GM23338 (cell line): ENCODE measurements at regions not wholly inside any gene's neighbourhood (a gene's known extent, or its start where the extent isn't known, plus 50 kb on each side); places are given as distances from the start of the nearest gene placed in this dataset.

Source experiments
- ATAC-seq: fragments of 200-7000 bp; cut with Tn5 transposase; 3 replicates; pipeline ENCODE4 v1.9.1; 2020
- DNase-seq: peaks from one replicate; pipeline ENCODE4 v3.0.0-alpha.2; 2015; ENCODE audit warnings: low spot score
- H2AFZ ChIP-seq: fragments of 200-600 bp; sonication (generic); 2 replicates; pipeline ENCODE4 v1.8.0; 2016; ENCODE audit warnings: antibody characterized with exemption, mild to moderate bottlenecking, moderate library complexity
- H3F3A ChIP-seq: fragments of 200-600 bp; sonication (generic); replicated peaks from 2 replicates; pipeline ENCODE4 v1.8.0; 2017; ENCODE audit warnings: antibody characterized with exemption, mixed run types, low read depth
- H3K27ac ChIP-seq: fragments of 200-600 bp; sonication (generic); 2 replicates; pipeline ENCODE4 v1.6.1; 2016; ENCODE audit warnings: low read depth
- H3K27me3 ChIP-seq: fragments of 200-600 bp; sonication (generic); 2 replicates; pipeline ENCODE4 v1.8.0; 2016; ENCODE audit warnings: mild to moderate bottlenecking, mixed run types, moderate library complexity; ENCODE audit not compliant: insufficient read depth
- H3K36me3 ChIP-seq: fragments of 200-600 bp; sonication (generic); 2 replicates; pipeline ENCODE4 v1.8.0; 2016; ENCODE audit warnings: mild to moderate bottlenecking; ENCODE audit not compliant: insufficient read depth
- H3K4me1 ChIP-seq: fragments of 200-600 bp; sonication (generic); 2 replicates; pipeline ENCODE4 v1.8.0; 2016; ENCODE audit warnings: mild to moderate bottlenecking, moderate library complexity; ENCODE audit not compliant: insufficient read depth
- H3K4me2 ChIP-seq: fragments of 200-600 bp; sonication (generic); 2 replicates; pipeline ENCODE4 v1.7.1; 2017; ENCODE audit warnings: mixed run types
- H3K4me3 ChIP-seq: fragments of 200-600 bp; sonication (generic); 2 replicates; pipeline ENCODE4 v1.6.1; 2016; ENCODE audit warnings: mixed run types
- H3K79me2 ChIP-seq: fragments of 200-600 bp; sonication (generic); replicated peaks from 2 replicates; pipeline ENCODE4 v1.8.0; 2017; ENCODE audit warnings: mild to moderate bottlenecking; ENCODE audit not compliant: insufficient read depth
- H3K9me2 ChIP-seq: fragments of 200-600 bp; sonication (generic); 2 replicates; pipeline ENCODE4 v1.8.0; 2017; ENCODE audit not compliant: insufficient read depth
- H4K20me1 ChIP-seq: fragments of 200-600 bp; sonication (generic); replicated peaks from 2 replicates; pipeline ENCODE4 v1.8.0; 2017; ENCODE audit warnings: mild to moderate bottlenecking; ENCODE audit not compliant: insufficient read depth
- H3K27ac Mint-ChIP-seq: 2 replicates; pipeline ENCODE4 v1.8.0; 2020; ENCODE audit warnings: inconsistent platforms, mild to moderate bottlenecking, moderate library complexity, mixed read lengths
- H3K27me3 Mint-ChIP-seq: 3 replicates; pipeline ENCODE4 v1.8.0; 2022; ENCODE audit warnings: low read depth, mild to moderate bottlenecking, moderate library complexity, mixed read lengths, inconsistent platforms; ENCODE audit not compliant: insufficient read depth, poor library complexity
- H3K36me3 Mint-ChIP-seq: 3 replicates; pipeline ENCODE4 v1.8.0; 2021; ENCODE audit warnings: low read depth, mild to moderate bottlenecking, inconsistent platforms, moderate library complexity, mixed read lengths
- H3K4me1 Mint-ChIP-seq: 3 replicates; pipeline ENCODE4 v1.8.0; 2020; ENCODE audit warnings: mild to moderate bottlenecking, inconsistent platforms, mixed read lengths
- H3K4me3 Mint-ChIP-seq: 3 replicates; pipeline ENCODE4 v1.8.0; 2021; ENCODE audit warnings: moderate library complexity, mild to moderate bottlenecking, inconsistent platforms, mixed read lengths
- H3K9me3 Mint-ChIP-seq: 3 replicates; pipeline ENCODE4 v1.8.0; 2020; ENCODE audit warnings: moderate library complexity, mild to moderate bottlenecking, inconsistent platforms, mixed read lengths
- CREB1 ChIP-seq: fragments of 250-450 bp; sonication (Bioruptor Pico); IDR thresholded peaks from 2 replicates; pipeline ENCODE4 v1.5.0; 2020; ENCODE audit warnings: low read depth, mild to moderate bottlenecking, moderate library complexity
- JUNB ChIP-seq: IDR thresholded peaks from one replicate; pipeline ENCODE4 v1.6.1; 2016; ENCODE audit warnings: antibody characterized with exemption; ENCODE audit not compliant: unreplicated experiment
- NANOG ChIP-seq: IDR thresholded peaks from 2 replicates; pipeline ENCODE4 v1.6.1; 2016; ENCODE audit warnings: antibody characterized with exemption, borderline replicate concordance
- POLR2AphosphoS5 ChIP-seq: IDR thresholded peaks from 2 replicates; pipeline ENCODE4 v1.6.1; 2016; ENCODE audit warnings: antibody characterized with exemption, low read depth
- TF ChIP-seq, protein P1 (sequence below): fragments of 250-450 bp; sonication (Bioruptor Pico); IDR thresholded peaks from 2 replicates; pipeline ENCODE4 v1.5.0; 2020; ENCODE audit warnings: mild to moderate bottlenecking, moderate library complexity
- TF ChIP-seq, protein P2 (sequence below): IDR thresholded peaks from 2 replicates; pipeline ENCODE4 v1.6.1; 2016; ENCODE audit warnings: antibody characterized with exemption
- TF ChIP-seq, protein P3 (sequence below), 2 experiments: fragments of 200-600 bp in 1 of 2; sonication (generic) in 1 of 2; conservative IDR thresholded peaks; 2 replicates each; pipeline versions ENCODE4 v1.5.1 to v1.6.1; 2016 to 2017; ENCODE audit warnings: antibody characterized with exemption in 2 of 2, low read depth in 2 of 2, mild to moderate bottlenecking in 2 of 2, moderate library complexity in 1 of 2

- TF ChIP-seq, protein P1, sequence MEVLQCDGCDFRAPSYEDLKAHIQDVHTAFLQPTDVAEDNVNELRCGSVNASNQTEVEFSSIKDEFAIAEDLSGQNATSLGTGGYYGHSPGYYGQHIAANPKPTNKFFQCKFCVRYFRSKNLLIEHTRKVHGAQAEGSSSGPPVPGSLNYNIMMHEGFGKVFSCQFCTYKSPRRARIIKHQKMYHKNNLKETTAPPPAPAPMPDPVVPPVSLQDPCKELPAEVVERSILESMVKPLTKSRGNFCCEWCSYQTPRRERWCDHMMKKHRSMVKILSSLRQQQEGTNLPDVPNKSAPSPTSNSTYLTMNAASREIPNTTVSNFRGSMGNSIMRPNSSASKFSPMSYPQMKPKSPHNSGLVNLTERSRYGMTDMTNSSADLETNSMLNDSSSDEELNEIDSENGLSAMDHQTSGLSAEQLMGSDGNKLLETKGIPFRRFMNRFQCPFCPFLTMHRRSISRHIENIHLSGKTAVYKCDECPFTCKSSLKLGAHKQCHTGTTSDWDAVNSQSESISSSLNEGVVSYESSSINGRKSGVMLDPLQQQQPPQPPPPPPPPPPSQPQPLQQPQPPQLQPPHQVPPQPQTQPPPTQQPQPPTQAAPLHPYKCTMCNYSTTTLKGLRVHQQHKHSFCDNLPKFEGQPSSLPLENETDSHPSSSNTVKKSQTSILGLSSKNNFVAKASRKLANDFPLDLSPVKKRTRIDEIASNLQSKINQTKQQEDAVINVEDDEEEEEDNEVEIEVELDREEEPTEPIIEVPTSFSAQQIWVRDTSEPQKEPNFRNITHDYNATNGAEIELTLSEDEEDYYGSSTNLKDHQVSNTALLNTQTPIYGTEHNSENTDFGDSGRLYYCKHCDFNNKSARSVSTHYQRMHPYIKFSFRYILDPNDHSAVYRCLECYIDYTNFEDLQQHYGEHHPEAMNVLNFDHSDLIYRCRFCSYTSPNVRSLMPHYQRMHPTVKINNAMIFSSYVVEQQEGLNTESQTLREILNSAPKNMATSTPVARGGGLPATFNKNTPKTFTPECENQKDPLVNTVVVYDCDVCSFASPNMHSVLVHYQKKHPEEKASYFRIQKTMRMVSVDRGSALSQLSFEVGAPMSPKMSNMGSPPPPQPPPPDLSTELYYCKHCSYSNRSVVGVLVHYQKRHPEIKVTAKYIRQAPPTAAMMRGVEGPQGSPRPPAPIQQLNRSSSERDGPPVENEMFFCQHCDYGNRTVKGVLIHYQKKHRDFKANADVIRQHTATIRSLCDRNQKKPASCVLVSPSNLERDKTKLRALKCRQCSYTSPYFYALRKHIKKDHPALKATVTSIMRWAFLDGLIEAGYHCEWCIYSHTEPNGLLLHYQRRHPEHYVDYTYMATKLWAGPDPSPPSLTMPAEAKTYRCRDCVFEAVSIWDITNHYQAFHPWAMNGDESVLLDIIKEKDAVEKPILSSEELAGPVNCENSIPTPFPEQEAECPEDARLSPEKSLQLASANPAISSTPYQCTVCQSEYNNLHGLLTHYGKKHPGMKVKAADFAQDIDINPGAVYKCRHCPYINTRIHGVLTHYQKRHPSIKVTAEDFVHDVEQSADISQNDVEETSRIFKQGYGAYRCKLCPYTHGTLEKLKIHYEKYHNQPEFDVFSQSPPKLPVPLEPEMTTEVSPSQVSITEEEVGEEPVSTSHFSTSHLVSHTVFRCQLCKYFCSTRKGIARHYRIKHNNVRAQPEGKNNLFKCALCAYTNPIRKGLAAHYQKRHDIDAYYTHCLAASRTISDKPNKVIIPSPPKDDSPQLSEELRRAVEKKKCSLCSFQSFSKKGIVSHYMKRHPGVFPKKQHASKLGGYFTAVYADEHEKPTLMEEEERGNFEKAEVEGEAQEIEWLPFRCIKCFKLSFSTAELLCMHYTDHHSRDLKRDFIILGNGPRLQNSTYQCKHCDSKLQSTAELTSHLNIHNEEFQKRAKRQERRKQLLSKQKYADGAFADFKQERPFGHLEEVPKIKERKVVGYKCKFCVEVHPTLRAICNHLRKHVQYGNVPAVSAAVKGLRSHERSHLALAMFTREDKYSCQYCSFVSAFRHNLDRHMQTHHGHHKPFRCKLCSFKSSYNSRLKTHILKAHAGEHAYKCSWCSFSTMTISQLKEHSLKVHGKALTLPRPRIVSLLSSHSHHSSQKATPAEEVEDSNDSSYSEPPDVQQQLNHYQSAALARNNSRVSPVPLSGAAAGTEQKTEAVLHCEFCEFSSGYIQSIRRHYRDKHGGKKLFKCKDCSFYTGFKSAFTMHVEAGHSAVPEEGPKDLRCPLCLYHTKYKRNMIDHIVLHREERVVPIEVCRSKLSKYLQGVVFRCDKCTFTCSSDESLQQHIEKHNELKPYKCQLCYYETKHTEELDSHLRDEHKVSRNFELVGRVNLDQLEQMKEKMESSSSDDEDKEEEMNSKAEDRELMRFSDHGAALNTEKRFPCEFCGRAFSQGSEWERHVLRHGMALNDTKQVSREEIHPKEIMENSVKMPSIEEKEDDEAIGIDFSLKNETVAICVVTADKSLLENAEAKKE (CRISPR knock-in tag): no peak
- TF ChIP-seq NANOG: no peak
Measured at GRCh38 chr12:76631741-76632140, 72.2 kb upstream of the OSBPL8 start (continued).

DNA sequence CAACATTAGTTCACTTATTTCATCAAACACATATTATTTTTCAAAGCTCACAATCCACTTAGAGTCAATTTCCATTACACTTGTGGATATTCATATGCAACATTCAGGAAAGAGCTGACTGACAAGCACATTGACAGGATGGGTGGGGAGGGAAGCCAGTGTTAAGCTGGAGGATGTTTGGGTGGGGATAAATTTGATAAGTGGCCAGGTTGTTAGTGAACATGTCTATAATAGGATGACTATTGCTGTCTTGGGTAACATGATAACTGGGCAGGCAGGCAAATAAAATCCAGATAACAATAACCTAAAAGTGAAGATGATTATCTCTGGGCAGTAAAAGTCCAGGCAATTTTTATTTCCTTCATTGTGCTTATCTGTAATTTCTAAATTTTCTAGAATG lies 73.8 kb upstream of the OSBPL8 start:
- Histone ChIP-seq H3K4me2 (peak overlapping the region; percentile 13; the same call in 1 of the 2 replicates), H3K79me2 (no peaks in the 10 kb centered on the region), H3K4me3 (no peak overlapping the region), H3K36me3 (no peaks in the 10 kb centered on the region; the same call in 1 of the 2 replicates), H4K20me1 (no peaks in the 10 kb centered on the region), H3K27ac (no peak overlapping the region), H3K9me2 (no peaks in the 10 kb centered on the region), H2AFZ (no peak overlapping the region), H3K27me3 (no peaks in the 10 kb centered on the region), H3K4me1 (peaks cover 31% of the 10 kb centered on the region), H3F3A (peaks cover 4% of the 10 kb centered on the region; the same call in 1 of the 2 replicates)
- peaks cover 32% of the 10 kb centered on the region for H3K4me1 Mint-ChIP-seq
- no peak overlapping the region for H3K4me3 Mint-ChIP-seq
- H3K27me3 Mint-ChIP-seq: peaks cover 12% of the 10 kb centered on the region
- DNase-seq: no peak
- no peaks in the 10 kb centered on the region for H3K9me3 Mint-ChIP-seq
- no peak overlapping the region for H3K27ac Mint-ChIP-seq
- no peak for ATAC-seq
- H3K36me3 Mint-ChIP-seq: no peaks in the 10 kb centered on the region
- TF ChIP-seq NANOG (no peak), JUNB (no peak), CREB1 (CRISPR knock-in tag) (no peak), POLR2AphosphoS5 (no peak)
- TF ChIP-seq, protein P2, sequence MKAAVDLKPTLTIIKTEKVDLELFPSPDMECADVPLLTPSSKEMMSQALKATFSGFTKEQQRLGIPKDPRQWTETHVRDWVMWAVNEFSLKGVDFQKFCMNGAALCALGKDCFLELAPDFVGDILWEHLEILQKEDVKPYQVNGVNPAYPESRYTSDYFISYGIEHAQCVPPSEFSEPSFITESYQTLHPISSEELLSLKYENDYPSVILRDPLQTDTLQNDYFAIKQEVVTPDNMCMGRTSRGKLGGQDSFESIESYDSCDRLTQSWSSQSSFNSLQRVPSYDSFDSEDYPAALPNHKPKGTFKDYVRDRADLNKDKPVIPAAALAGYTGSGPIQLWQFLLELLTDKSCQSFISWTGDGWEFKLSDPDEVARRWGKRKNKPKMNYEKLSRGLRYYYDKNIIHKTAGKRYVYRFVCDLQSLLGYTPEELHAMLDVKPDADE: no peak
- TF ChIP-seq, protein P3, sequence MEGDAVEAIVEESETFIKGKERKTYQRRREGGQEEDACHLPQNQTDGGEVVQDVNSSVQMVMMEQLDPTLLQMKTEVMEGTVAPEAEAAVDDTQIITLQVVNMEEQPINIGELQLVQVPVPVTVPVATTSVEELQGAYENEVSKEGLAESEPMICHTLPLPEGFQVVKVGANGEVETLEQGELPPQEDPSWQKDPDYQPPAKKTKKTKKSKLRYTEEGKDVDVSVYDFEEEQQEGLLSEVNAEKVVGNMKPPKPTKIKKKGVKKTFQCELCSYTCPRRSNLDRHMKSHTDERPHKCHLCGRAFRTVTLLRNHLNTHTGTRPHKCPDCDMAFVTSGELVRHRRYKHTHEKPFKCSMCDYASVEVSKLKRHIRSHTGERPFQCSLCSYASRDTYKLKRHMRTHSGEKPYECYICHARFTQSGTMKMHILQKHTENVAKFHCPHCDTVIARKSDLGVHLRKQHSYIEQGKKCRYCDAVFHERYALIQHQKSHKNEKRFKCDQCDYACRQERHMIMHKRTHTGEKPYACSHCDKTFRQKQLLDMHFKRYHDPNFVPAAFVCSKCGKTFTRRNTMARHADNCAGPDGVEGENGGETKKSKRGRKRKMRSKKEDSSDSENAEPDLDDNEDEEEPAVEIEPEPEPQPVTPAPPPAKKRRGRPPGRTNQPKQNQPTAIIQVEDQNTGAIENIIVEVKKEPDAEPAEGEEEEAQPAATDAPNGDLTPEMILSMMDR (conservative IDR thresholded peaks at IDR 0.05; ENCODE audit: low read depth in 2 of 2): no peak
- TF ChIP-seq, protein P1 (CRISPR knock-in tag): no peak
